Stimulated activated CD8-positive, alpha-beta memory T cell treated with anti-CD3 and anti-CD28 coated beads, Interleukin-15, amount 100 ng/mL, for 24 hours (primary cell): ENCODE measurements at regions not wholly inside any gene's neighbourhood (a gene's known extent, or its start where the extent isn't known, plus 50 kb on each side); places are given as distances from the start of the nearest gene placed in this dataset.

ENCODE experiments used
- DNase-seq: peaks from one replicate; pipeline ENCODE4 v3.0.0-alpha.2; 2020; ENCODE audit warnings: low read depth

DNA sequence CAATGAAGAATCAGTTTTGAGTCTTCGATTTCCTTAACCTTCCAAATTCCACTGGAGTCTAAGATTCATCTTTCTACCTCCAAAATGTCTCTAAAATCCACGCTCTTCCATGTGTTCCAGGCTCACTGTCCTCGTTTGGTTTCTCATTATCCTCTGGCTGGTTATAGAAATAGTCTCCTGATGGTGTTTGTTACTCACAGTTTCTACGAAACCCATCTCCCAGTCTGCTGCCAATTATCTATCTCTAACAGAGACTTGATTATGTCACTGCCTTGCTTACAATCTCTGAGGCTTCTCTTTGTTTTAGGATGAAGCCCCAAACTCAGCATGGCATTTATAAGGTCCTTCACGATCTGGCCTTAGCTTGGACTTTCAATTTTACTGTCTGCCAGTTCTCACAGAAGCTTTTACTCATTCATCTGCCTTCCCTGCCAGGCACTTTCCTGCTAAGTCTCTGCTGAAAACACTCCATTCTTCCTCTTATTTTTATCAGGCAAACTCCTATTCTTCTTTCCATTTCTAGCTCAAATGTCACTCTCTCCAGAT is 339.6 kb upstream of the SGCD start:
- DNase-seq = no peak

DNA sequence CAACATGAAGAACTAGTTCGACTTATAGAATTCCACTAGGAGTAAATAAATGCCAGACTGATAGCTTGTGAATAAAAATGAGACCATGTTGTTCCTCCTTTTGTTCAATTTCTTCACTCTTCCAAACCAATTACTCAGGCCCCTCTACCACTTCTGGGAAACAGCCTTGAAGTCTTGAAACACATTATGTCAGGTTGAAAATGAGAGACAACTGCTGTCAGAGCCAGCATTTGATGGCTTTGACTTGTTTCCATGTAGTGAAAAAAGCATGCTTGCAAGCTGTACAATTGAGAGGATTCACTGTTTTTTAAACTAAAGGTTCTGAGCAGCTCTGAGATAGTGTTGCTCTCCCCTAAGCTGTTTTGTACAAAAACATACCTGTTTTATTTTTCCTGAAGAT is 337.1 kb upstream of the SGCD start:
- DNase-seq = no peak

- no peak for DNase-seq
Measured at GRCh38 chr5:155996123-155996522, 330.8 kb upstream of the SGCD start.

DNA sequence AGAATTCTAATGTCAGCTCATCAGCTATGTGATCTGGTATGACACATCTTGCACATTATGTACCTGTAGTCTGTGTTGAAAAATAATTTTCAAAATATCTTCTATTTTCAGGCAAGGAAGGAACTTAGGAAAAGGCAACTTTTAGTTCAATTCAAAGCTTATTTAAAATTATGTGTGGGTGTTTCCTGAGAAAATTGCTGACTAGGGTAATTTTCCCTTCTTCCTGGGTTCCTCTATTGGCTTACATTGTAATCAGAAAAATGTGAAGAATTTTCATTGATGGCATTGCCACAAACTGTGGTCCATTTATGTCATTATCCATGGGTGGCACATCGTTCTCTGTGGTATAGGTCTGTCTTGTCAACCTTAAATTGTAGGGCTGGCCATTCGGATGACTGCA is 328.7 kb upstream of the SGCD start:
- DNase-seq = no peak

DNA sequence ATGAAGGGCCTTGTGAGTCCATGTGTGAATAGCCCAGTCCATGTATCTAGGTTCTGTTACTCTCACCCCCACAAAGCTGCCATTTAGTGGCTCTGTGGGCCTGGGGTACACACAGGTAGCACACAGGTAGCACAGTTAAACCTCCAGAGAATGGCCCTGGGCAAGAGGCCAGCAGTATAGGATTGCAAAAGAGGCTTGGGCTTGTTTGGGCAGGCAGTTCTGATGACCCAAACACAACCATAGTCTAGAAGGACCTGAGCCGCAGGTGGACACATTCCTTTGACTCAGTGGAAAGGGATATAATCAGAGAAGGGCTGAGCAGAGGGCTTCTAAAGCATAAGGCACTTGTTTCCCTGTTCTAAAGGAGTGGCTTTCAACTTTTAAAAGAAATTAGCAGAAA is 326.8 kb upstream of the SGCD start:
- no peak for DNase-seq

DNA sequence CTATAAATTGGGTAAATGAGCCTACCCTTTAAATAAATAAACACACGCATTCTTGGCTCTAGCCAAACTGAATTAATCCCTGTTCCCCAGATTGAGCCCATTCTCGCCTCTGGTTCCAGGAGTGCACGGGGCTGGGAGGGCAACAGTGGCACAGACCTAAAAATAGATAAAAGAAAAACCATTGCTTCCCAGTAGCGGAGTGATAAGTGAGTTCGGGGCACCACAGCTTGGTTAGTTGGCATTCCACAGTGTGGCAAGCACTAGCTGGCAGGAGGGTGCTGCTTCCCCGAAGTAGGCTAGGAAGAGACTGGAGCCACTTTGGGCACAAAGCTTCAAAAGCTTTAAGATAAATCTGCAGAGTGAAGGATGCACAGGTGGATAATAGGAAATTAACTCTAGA is 322.2 kb upstream of the SGCD start:
- no peak for DNase-seq

DNA sequence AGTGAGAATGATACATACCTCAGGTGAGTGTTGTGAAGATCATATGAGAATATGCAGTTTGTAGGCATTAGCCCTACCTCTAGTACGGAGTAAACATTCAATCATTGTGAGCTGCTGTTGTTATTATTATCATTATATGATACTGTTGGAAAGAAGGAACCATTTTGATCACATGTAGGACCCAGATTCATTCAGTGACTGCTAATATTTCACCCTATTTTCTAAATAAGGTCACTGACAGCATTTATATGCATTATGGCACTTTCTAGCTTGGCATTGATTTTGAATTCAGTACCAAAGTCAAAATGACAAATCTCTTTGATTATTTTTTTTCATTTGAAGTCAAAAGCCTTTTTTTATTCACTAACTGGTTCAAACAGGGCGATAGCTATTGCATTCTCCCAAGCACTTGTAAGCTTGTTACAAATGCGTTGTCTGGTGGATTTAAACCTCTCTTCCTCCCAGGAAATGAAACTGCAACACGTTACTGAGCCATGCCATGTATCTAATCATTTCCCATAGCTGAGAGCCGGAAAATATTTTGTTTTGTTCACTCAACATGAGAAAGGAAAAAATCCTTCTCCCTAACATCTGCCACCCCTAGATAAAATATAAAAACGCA is 320.8 kb upstream of the SGCD start:
- no peak for DNase-seq

- no peak for DNase-seq
Measured at GRCh38 chr5:156008844-156009243, 318.1 kb upstream of the SGCD start.

DNA sequence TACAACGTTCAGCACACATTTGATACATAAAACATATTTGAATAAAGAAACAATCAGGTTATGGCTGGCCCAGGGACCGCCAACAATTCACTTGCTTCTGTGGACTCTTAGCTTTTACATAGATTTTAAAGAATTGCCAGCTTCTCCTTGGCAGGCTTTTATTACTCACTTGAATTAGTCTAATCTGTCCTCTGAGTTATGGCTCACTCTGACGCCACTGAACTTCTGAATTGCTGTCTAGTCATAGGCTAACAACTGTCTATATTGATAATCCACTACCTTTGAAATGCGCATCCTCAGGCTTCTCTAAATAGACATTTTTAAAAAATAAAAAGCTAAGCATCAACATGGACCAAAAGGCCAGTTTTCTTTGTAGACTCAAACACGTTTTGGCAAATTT is 317.4 kb upstream of the SGCD start:
- no peak for DNase-seq

GRCh38 chr5:156015137-156015536 is 311.8 kb upstream of the SGCD start:
- DNase-seq = no peak

- no peak for DNase-seq
Measured at GRCh38 chr5:156019130-156019529, 307.8 kb upstream of the SGCD start.

DNA sequence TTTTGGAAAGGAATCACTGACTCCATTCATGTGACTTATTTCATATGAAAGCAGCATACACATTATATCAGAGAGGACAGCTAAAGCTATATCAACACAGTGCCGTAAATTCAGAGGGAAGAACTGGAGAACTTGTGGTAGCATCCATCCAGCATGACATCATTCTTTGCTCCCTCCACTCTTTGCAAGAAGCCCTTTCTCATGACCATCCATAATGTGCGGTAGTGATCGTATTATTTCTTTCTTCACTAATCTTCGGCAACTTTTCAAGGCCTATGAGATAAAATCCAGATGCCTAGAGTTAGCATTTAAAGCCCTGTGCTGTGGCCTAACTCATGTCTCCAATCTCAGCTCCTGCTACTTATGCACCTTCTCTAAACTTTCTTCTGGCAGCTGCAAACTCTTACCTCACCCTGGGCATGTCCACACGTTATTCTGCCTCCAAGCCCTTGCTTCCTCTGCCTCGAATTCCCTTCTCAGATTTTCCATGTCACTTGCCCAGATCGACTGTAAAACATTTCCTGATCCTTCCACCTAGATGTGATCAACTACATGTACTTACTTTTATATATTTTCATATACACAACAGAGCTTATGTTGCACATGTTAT is 307.3 kb upstream of the SGCD start:
- no peak for DNase-seq

GRCh38 chr5:156020647-156021046 is 306.3 kb upstream of the SGCD start:
- DNase-seq = no peak

DNA sequence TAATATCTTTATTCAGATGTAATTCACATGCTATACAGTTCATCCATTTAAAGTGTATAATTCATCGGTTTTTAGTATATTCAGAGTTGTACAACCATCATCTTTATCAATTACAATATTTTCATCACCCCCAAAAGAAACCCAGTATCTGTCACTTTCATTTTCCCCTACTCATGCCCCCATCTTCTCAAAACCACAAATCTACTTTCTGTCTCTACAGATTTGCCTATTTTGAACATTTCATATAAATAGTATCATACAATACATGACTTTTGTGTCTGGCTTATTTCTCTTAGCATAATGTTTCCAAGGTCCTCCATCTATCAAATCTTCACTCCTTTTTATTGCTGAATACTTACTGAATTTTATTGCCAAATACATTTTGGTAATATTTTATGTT is 305.1 kb upstream of the SGCD start:
- no peak for DNase-seq

GRCh38 chr5:156025656-156026055 is 301.3 kb upstream of the SGCD start:
- DNase-seq = no peak

DNA sequence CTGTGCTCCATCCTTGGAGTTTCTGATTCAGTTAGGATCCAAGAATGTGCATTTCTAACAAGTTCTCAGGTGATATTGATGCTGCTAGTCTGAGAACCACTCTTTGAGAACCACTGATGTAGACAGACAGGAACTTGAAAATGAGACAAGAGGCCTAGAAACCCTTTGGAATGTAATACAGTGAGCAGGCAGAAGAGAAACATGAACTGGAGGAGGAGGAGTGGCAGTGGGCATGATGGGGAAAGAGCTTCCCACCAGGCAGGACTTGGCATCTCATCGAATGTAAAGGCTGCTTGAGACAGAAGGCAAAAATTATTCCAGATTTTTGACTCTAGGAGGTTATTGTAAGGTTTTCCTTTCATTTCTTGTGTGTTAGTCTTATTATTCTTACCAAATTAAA is 295.8 kb upstream of the SGCD start:
- no peak for DNase-seq

- DNase-seq = no peak
Measured at GRCh38 chr5:156036640-156037039, 290.3 kb upstream of the SGCD start.

GRCh38 chr5:156037151-156037909 is 289.6 kb upstream of the SGCD start:
- DNase-seq = no peak

- no peak for DNase-seq
Measured at GRCh38 chr5:156042726-156043125, 284.2 kb upstream of the SGCD start.

DNA sequence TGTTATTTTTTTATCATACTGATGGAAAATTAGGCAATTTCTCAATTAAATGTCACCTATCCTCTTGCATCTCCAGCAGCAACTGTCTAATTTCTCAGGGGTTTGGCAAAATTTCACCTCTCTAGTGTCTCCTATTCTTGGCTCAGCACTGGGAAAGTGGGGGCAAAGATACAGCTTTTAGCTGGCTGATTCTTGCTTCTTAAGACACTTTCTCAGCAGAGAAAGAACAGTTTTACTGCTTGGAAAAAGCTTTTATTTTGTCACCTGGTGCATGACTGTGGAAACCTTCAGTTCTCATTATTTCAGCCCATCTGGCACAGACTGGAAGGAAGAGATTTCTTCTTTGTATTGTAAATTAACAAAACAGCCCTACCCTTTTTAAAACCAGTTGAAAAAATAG is 283.6 kb upstream of the SGCD start:
- DNase-seq = no peak

DNA sequence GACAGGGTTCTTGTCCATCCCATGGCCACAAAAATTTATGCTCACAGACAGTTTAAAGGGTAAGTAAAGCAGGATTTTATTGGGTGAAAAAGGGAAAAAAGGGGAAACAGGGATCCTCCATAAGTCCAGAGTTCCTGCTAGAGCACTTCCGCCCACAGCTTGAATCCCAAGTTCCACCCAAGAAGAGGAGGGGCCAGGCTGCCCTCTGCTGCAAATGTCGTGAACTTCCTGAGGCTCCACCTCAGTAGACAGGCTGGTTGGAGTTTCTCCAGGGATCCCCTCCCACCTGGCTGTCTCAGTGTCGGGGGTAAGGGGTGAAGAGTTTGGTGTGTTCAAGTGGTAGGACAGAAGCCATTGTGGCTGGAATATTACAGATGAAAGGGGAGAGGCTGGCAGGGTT is 275.0 kb upstream of the SGCD start:
- DNase-seq = no peak

DNA sequence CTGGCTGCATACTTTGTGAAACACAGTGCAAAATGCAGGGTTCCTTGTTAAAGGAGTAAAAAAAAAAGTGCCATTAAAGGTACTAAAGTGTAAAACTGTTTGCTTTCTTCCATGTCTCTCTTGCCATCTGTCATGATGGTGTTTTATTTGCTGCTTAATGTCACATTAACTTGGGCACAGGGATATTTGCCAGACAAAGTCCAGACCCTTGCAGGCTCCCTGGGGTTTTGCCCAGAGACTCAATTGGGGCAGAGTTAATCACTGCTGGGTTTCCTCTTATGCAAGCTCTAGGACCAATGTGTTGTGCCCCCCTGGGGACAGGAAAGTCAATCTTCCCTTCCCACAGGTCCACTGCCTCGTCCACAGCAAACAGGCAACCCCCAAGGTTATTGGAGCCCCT is 274.3 kb upstream of the SGCD start:
- DNase-seq = no peak

DNA sequence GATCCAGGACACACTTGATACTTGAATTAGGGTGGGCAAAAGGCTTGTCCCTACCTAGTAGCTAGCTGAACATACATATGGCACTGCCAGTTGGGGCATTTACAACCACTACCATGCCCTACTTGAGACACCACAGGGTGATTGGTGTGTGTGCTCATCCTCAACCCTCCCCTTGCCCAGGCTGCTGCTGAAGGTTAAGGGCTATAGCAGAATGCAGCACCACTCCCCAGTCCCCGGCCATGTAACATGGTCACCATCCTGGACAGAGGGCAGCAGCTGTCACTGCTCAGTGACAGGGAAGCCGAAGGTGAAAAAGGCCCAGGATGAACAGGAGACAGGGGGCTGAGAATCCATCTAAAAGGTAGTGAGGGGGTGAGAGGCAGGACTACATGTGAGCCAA is 273.9 kb upstream of the SGCD start:
- no peak for DNase-seq
